ENCODE measurements at regions not wholly inside any gene's neighbourhood (a gene's known extent, or its start where the extent isn't known, plus 50 kb on each side); places are given as distances from the start of the nearest gene placed in this dataset.

DNA sequence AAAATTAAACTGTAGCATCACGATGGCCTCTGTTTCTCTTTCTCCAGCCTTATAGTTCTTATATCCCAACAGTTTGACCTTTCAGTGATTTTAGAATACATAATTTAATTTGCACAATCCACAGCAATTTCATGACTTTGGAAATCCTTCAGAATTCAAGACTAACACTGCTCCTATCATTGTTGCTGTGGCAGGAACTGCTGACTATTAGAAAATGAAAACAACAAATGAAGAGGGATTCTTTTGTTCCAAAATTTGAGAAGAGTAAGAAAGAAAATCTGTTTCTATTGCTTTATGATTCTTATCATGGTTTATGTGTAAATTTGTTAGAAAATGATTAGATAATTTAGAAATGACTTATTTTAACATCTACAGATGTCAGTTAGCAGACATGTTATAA, 604.0 kb upstream of the ADGRB3 start (continued):
- TF ChIP-seq, protein P1, sequence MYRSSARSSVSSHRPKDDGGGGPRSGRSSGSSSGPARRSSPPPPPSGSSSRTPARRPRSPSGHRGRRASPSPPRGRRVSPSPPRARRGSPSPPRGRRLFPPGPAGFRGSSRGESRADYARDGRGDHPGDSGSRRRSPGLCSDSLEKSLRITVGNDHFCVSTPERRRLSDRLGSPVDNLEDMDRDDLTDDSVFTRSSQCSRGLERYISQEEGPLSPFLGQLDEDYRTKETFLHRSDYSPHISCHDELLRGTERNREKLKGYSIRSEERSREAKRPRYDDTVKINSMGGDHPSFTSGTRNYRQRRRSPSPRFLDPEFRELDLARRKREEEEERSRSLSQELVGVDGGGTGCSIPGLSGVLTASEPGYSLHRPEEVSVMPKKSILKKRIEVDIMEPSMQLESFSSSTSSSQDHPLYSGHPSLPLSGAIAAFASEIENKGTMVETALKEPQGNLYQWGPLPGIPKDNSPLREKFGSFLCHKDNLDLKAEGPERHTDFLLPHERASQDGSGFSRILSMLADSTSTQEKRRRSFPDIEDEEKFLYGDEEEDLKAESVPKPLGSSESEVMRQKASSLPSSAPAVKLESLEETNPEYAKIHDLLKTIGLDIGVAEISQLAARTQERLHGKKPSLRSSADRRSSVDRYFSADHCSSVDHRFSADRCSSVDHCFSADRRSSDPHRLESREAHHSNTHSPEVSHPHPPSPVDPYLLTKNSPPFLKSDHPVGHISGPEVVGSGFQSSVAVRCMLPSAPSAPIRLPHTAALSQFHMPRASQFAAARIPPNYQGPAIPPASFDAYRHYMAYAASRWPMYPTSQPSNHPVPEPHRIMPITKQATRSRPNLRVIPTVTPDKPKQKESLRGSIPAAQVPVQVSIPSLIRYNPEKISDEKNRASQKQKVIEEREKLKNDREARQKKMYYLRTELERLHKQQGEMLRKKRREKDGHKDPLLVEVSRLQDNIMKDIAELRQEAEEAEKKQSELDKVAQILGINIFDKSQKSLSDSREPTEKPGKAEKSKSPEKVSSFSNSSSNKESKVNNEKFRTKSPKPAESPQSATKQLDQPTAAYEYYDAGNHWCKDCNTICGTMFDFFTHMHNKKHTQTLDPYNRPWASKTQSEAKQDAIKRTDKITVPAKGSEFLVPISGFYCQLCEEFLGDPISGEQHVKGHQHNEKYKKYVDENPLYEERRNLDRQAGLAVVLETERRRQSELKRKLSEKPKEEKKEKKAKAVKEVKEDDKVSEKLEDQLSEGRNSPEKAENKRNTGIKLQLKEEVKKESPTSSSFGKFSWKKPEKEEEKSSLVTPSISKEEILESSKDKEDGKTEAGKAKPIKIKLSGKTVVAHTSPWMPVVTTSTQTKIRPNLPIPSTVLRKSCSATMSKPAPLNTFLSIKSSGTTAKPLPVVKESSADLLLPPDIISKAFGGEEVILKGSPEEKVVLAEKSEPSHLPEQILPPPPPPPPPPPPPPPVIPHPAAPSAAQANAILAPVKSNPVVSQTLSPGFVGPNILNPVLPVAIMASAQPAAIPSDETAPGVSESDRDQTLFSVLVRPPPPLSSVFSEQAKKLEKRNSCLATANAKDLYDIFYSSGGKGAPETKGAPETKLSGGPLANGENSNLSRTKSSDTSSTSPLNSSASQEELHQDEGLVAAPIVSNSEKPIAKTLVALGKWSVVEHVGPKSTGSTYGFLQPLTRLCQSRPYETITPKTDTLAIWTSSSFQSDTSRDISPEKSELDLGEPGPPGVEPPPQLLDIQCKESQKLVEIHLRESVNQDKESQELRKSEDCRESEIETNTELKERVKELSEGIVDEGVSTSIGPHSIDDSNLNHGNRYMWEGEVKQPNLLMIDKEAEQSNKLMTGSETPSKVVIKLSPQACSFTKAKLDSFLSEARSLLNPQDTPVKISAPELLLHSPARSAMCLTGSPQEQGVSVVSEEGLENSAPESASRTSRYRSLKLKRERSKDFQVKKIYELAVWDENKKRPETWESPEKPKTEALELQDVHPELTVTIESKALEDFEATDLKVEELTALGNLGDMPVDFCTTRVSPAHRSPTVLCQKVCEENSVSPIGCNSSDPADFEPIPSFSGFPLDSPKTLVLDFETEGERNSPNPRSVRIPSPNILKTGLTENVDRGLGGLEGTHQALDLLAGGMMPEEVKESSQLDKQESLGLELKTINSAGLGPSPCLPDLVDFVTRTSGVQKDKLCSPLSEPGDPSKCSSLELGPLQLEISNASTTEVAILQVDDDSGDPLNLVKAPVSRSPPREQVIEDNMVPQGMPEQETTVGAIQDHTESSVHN (IDR thresholded peaks at IDR 0.05; ENCODE audit: borderline replicate concordance in 1 of 2, low read depth in 1 of 2), result no peak
- no peak for TF ChIP-seq TRIM24 (IDR thresholded peaks at IDR 0.05)

DNA sequence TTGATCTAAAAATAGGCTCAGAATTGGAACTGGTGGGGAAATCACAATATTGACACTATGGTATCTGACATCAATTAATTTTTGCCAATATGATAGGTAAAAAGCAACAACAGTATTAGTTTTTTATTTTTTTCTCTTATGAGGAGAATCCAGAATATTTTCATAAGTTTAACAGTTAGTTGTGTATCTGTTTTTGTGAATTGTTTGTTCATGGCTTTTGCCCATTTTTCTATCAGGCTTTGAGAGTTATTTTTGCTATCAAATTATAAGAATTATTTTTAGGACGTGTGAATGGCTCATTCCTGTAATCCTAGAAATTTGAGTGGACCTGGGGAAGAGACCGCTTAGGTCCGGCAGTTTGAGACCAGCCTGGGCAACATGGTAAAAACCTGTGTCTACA, 608.6 kb upstream of the ADGRB3 start:
- no peak for ATAC-seq
- Histone ChIP-seq H3K4me3 (no peak overlapping the region), H3K9ac (ENCODE audit: insufficient read depth in 1 of 2, low read depth in 2 of 2, low read length in 2 of 2) (no peak overlapping the region; a peak in 1 of 4 replicates), H3K27me3 (ENCODE audit: control insufficient read depth in 2 of 2, insufficient read depth in 2 of 2, low read length in 2 of 2) (no peaks in the 10 kb centered on the region), H2AFZ (ENCODE audit: low read depth, low read length) (peak overlapping the region; percentile 96), H4K20me1 (replicated peaks; ENCODE audit: control insufficient read depth, insufficient read depth, low read length) (no peaks in the 10 kb centered on the region), H3K4me2 (ENCODE audit: insufficient read depth, low read length) (no peak overlapping the region), H3K27ac (ENCODE audit: extremely low read depth, low read depth, low read length) (peak overlapping the region; percentile 89; the same call in 2 of the 3 replicates), H3K36me3 (ENCODE audit: control insufficient read depth, insufficient read depth, low read length) (no peaks in the 10 kb centered on the region; the same call in 2 of the 3 replicates), H3K4me1 (replicated peaks in 1 of 2; ENCODE audit: control insufficient read depth in 2 of 2, insufficient read depth in 2 of 2, low read length in 2 of 2) (peaks cover 0 to 16% of the 10 kb centered on the region in 2 experiments; a peak in 4 of 5 replicates), H3K9me3 (replicated peaks; ENCODE audit: control insufficient read depth, insufficient read depth, low read depth, low read length) (peaks cover 3% of the 10 kb centered on the region; the same call in 1 of the 2 replicates), H3K79me2 (ENCODE audit: control insufficient read depth, insufficient read depth, low read length) (no peaks in the 10 kb centered on the region), H3K9me1 (ENCODE audit: control insufficient read depth, insufficient read depth, low read length) (no peaks in the 10 kb centered on the region)
- ChIA-PET CTCF (ENCODE audit: low intra/inter-chr PET ratio) (interaction anchor here (0.5 kb wide), 1 partner anchor 46 kb away, joined by 3 read pairs; no protein-coding TSS in a partner anchor), POLR2A (no interaction called here)
- WGBS (ENCODE audit: insufficient coverage, low coverage, missing lambda C conversion rate), result 86% methylated on average over 3 of the region's 3 CpGs
- in situ Hi-C loops (cut with MboI) (no loop called here), intact Hi-C loops (cut with micrococcal nuclease) (no loop called here)
- FAIRE-seq, result no peak
- no TSS peak for BruUV-seq (replicated peaks)
- no peak for TF ChIP-seq DIDO1 (tag; IDR thresholded peaks at IDR 0.05; ENCODE audit: low read depth)
- peak; percentile 56; the same call in 1 of the 2 replicates for TF ChIP-seq MEF2A (IDR thresholded peaks at IDR 0.05; ENCODE audit: control insufficient read depth, low read depth, low read length)
- TF ChIP-seq, protein P2, sequence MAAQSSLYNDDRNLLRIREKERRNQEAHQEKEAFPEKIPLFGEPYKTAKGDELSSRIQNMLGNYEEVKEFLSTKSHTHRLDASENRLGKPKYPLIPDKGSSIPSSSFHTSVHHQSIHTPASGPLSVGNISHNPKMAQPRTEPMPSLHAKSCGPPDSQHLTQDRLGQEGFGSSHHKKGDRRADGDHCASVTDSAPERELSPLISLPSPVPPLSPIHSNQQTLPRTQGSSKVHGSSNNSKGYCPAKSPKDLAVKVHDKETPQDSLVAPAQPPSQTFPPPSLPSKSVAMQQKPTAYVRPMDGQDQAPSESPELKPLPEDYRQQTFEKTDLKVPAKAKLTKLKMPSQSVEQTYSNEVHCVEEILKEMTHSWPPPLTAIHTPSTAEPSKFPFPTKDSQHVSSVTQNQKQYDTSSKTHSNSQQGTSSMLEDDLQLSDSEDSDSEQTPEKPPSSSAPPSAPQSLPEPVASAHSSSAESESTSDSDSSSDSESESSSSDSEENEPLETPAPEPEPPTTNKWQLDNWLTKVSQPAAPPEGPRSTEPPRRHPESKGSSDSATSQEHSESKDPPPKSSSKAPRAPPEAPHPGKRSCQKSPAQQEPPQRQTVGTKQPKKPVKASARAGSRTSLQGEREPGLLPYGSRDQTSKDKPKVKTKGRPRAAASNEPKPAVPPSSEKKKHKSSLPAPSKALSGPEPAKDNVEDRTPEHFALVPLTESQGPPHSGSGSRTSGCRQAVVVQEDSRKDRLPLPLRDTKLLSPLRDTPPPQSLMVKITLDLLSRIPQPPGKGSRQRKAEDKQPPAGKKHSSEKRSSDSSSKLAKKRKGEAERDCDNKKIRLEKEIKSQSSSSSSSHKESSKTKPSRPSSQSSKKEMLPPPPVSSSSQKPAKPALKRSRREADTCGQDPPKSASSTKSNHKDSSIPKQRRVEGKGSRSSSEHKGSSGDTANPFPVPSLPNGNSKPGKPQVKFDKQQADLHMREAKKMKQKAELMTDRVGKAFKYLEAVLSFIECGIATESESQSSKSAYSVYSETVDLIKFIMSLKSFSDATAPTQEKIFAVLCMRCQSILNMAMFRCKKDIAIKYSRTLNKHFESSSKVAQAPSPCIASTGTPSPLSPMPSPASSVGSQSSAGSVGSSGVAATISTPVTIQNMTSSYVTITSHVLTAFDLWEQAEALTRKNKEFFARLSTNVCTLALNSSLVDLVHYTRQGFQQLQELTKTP (IDR thresholded peaks at IDR 0.05; ENCODE audit: low read depth in 1 of 2, partially characterized antibody in 2 of 2), result peak in 1 of 2 experiments; percentile 92
- DNase-seq (ENCODE audit: extremely low read depth in 1 of 4, low spot score in 3 of 4), result no peak

Data from K562 (cell line).